GM21515 (cell line): ENCODE measurements at regions not wholly inside any gene's neighbourhood (a gene's known extent, or its start where the extent isn't known, plus 50 kb on each side); places are given as distances from the start of the nearest gene placed in this dataset.

ENCODE experiments used
- ATAC-seq: cut with Tn5 transposase; IDR thresholded peaks from one replicate; pipeline ENCODE4 v1.9.1; 2021; ENCODE audit not compliant: unreplicated experiment

DNA sequence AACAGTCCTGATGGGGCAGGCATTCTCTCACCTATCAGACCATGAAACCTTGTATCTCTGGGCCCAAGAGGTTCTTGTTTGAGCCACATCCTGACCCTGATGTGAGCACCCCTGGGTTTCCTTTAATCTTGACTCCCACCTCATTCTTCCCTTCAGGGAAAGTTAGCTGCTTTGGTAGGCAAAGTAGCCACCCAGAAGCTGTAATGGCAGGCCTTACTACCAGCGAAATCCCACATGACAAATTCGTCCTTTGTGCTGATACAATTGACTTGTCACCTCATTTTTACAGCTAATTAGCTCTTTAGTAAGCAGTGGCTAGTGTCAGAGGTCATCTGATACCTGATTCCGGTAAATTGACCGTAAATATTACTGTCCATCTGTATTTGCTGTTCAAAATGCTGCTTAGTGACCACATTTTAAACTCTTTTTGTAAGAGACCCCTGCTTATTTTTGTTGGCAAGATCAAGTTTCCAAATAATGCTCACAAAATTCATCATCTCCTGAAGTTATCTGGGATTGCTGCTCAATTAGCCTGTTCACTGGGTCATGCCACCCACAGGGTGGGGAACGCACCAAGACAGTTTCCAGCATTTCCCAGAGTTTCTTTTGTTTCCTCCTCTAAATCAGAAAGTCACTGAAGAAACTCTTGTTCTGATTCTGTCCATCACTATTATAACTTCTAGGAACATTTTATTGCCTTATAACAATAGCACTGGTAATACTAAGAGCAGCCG is 329.7 kb downstream of the GPAT3 start:
- no peak for ATAC-seq

DNA sequence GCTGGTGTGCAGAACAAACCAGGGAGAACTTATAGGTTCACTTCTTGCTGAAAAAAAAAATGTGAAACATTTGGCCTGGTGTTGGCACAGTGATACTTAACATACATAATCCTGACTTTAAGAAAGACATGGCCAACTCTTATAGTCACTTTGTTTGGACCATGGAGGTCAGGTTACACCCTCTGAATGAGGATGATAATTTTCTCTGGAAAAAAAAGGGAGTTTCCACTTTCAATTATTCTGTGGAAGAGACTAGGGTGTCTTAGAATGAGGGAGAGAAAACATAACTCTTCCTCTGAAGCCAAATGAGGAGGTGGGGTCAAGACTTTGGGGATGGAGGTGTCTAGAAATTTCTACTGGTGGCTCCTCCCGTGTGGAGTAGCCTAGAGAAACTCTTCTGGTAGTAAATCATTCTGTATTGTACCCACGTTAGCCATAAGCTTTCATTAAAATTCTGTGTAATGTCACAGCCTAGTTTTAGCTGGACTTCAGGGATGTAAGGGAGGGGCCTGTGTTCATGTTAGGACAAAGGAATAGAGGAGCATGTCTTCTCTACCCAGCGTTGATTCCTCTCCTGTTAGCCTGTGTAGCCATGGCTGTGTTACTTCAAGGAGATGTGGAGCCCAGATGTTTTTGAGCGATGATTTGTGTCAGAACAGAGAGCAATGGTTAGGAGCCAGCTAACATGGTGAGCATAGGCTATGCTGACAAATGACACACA is 328.3 kb downstream of the GPAT3 start:
- ATAC-seq, result no peak

DNA sequence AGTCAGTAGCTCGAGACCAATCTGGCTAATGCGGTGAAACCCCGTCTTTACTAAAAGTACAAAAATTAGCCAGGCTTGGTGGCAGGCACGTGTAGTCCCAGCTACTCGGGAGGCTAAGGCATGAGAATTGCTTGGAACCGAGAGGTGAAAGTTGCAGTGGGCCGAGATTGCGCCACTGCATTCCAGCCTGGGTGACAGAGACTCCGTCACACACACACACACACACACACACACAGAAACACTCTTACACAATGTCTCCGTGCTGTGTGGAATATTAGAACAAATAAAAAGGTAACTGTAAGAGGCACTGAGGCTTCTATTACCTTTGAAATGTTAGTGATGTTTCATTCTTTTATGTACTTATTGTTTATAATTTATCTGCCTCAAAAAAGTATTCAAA is 326.6 kb downstream of the GPAT3 start:
- no peak for ATAC-seq

DNA sequence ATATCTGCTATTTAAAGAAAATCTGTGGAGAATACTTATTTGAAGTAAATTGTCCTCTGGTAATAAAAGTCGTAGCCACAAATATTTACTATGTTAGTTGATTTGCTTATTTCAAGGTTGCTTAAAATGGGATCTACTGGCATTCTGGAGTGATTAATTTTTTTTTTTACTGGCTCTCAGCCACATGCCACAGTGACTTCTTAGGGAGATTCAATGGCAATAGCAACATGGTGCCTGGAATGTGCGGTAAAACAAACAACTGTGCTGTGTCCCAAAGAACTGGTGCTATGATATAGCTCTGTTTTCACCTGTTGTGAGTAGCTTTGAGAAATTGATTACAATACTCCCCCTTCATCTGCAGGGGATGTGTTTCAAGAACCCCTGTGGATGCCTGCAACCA is 324.3 kb downstream of the GPAT3 start:
- ATAC-seq, result no peak

DNA sequence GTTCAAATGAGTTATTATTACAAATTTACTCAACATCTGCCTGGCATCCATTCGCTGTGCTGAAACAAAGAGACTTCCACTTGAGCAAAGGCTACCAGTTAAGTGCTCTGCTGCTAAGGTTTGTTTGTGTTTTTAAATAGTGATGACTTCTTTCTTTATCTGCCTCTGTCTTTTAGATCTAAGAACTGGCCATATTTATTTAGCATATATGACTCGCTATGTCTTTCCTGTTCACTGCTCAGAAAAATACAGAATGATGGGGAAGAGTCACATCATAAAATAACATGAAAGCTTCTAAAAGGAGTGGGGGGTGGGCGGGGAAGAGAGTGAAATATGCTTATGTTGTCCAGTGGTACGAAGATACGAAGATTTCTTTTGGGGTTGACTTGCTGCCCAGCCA is 322.2 kb downstream of the GPAT3 start:
- no peak for ATAC-seq

DNA sequence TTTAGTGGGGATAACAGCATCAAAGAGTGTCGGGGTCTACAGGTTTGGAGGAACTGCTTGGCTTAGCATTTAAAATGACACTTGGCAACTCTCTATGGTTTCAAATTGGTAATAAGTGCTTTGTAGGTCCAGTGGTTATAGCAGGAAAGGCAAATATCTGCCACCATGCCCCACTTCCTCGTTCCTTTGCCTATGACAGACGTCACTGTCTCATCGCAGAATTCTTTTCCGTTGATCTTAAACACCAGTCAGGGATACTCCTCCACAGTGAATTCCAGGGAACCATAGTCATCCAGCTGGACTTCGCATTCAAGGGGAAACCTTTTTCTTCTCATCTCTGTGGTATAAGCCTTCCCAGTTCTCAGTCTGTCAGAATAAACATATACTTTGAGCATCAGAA is 319.1 kb downstream of the GPAT3 start:
- no peak for ATAC-seq

DNA sequence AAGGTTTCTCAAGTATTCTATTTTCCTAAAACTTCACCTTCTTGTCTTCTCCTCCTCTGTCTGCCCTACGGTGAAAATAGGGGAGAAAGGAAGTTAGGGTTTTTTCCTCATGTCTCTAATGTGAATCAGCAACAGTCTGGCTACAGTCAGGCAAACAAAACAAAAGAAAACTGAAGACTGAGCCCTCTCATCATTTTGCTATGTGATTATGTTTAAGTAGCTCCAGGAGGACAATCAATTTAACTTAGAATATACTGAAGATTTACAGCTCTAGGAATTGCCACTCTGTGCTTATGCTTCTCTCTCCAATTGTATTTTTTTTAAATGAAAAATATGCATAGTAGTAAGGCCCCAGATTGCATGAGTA is 316.2 kb downstream of the GPAT3 start:
- no peak for ATAC-seq

DNA sequence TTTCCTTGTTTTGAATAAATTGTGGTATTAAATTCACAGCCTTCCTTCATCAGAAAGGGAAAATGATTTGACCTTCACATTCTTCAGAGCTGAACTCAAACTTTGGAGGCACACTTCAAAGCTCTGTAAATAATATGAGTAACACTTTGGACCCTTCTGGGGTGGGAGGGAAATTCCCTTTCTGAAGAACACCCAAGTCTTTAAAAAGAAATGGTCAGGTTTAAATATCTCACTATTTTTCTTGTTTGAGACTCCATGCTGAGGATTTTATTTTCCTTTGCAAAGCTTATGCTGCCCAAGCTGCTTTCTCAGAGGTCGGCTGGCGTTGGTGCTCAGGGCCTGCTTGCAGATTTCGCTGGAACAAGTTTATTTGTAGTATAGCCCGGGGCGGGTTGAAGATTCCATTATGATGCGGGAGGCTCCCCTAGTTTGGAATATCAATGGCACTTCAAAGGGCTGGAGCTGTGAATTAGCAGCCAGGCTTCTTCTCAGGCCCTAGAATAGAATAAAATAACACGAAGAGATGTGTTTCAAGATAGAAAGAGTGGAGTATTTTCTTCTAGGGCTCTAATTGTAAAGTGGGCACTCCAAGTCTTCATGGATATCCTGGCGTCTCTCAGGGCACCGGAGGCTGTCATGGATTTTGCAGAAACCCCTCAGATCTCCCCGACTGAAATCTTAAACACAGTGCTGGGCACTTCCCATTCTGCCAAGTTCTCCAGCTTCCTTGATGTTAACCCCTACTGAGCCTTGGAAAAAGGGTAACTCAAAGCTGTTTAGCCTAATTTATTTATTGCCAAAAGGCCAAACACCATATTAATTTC is 315.6 kb downstream of the GPAT3 start:
- ATAC-seq, result no peak

DNA sequence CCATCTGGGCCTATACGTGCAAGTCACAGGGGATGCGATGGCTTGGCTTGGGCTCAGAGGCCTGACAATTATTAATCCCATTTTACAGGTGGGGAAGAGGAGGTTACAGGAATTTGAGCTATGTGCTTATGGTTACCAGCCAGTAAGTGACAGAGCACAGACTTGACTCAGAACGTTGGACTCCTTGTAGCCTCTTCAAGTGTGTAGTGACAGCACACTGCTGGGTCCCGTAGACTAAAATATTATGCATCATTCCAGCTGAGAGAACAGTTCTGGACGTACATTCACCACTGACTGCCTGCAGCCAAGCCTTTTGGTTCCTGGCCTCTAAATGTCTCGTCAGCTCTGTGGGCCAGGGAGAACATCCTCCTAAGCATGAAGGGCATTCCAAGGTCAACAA is 314.5 kb downstream of the GPAT3 start:
- ATAC-seq, result no peak

DNA sequence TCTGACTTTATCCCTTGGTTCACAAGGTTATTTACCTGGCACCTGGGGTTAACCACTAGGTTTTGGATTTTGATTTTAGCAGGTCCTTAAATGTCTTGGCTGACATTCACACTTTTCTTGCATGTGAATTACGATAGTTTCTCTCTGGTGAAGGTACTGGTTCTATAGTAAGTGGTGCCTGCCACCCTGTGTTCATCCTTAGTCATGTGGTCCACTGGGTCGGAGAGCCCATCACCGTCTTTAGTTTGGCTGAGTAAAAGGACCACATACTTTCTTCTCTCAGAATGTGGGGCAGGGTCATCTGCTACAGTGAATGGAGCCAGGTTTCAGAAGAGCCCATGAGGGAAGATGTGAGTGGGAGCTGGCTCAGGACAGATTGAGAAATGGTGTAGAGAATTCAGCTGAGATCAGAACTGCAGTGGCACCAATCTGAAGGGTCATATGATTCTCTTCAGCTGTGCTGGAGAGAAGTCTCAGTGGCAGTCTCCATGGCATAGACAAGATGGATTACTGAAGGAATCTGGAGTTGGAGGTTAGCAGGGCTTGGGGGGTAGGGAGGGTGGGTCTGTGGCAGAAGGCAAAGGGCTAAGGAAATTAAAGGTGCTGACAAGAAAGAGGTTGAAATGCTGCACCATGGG is 310.4 kb downstream of the GPAT3 start:
- ATAC-seq, result no peak

DNA sequence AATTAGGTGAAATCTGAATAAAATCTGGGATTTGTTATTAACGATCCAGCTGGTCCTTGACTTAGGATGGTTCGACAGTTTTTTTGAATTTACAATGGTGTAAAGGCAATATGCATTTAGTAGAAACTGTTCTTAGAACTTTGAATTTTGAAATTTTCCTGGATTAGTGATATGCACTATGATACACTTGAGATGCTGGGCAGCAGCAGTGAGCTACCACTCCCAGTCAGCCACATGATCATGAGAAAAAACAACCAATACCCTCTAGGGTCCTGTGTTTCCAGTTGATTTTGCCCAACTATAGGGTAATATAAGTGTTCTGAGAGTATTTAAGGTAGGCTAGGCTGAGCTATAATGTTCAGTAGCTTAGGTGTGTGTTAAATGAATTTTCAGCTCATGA is 303.7 kb downstream of the GPAT3 start:
- ATAC-seq, result no peak

DNA sequence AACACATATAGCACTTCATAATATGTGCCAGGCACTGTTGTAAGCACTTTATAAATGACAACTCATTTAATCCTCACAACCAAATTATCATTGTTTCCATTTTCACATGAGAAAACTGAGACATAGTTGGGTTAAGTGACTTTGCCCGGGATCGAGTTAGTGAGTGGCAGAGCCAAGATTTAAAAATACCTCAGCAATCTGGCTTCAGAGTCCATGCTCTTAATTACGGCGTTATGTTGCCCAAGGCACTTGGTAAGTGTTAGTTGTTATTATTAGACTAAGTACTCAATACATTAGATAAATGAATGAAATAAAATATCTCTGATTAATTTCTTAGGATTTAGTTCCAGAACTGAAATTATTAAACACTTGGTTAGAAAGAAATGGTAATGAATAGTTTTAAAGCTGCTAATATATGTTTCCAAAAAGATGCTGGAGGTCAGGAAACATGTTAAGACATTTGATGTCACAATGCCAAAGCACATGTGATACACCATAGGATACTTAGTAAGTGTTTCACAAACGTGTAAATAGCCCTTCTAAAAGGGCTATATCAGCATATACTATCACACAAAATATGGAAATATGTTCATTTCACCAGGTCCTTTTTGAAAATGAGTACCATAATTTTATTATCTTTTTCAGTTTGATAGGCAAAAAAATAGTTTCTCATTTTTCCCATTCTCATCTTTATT is 301.9 kb downstream of the GPAT3 start:
- no peak for ATAC-seq

DNA sequence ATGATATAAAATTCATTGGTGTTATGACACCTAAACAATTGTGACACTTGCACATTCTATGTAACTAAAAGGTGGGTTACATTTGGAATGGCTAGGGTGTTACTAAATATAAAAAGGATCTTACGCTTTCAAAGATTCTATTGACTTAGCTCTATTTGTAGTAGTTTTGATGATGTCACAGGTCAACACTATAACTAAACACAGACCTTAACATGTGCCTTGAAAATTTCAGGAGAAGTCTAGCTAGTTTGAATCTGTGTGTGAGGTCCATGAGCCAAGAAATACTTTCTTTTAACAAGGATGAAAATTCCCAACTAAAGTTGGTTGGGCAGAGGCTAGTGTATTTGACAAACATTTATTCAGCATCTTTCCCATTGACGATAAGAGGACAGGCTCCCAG is 298.0 kb downstream of the GPAT3 start:
- no peak for ATAC-seq

DNA sequence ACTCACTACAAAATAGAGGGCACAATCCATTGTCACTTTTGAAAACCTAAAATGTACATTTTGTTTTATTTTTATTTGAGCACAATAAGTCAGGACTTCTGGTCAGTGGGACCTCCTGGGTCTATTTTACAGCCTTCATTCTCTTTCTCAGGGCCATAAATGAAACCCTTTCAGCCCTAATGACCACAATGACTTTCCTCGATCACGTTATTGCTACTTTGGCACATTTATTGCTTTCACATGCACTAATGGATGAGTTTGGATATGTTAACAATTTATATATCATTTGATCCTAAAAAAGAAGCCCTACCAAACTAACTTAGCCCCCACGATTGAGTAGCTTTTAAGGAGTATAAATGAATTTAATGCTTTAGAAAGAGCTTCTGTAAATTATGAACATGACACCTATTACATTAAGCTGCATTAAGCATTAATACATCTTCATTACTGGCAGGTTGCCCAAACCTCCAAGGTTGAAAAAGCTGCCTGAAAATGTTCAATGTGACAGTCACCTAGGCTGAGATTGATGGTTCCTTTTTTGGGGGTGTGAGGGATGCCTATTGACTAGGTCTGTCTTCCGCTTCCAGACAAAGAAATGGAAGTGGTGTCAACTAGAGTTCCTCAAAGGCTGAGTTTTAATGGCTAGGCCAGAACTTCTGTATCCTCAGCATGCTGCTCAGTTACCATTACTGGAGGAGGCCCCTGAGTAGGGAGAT is 296.4 kb downstream of the GPAT3 start:
- ATAC-seq, result no peak

DNA sequence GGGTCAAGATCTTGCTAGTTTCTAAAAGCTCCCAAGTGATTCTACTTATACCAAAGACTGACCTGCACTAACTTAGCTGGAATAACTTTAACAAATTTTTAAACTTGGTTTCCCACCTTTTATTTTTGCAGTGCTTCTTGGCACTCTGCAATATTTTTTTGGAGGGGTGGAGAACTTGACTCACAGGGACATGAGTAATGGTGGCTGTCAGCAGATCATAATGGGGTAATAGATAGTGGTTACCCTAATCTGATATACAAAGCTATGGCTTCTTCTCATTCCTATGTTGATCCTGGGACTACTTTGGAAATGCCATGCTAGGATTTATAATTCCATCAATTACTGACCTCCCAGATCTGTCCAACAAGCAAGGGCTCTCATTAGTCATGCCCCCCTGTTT is 295.7 kb downstream of the GPAT3 start:
- ATAC-seq, result no peak

DNA sequence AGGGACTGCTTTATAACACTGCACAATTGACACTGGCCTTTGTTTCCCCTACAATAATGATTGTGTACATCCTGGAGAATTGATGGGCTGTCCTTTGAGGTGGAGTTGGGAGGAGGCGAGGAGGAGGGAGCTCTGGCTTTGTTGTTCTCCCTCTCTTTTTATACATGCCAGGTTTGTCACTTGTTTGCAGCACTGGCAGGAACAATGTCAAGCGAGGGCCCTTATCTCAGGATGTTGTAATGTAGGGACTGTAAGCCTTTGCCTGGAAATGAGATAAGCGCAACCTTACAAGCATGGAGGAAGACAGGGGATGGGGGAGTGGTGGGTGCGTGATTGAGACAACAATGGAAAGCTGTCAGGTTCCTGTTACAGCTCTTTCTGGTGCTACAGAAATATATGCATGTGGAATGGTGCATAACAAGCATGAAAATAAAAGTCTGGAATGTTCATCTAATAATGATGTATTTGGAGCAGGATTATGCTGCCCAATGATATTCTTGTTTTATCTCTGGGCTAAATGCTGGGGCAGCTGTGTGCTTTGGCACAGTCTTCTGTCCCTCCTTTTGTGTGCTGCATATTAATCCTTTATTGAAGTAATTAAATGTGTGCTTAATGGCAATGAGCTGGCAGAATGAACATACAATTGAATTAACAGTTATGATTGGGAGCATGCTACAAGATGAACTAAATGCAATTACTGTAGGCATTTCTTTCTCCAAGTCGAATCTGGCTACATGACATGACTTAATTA is 294.4 kb downstream of the GPAT3 start:
- no peak for ATAC-seq

DNA sequence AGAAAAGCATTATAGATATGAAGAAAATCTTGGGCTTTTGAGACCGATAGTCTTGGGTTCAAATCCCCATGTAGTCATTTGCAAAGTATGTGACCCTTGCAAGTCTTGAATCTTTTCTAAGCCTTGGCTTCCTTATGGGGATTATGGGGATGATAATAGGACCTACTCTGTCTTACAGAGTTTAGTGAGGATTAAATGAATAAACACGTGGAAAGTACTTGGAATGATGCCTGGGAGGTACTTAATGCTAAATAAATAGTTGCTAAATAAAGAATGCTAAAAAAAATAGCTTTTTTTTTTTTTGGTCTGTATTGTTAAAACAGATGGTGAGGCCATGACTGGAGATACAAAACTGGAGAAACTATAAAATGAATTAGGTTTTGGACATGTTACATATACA is 292.7 kb downstream of the GPAT3 start:
- no peak for ATAC-seq

DNA sequence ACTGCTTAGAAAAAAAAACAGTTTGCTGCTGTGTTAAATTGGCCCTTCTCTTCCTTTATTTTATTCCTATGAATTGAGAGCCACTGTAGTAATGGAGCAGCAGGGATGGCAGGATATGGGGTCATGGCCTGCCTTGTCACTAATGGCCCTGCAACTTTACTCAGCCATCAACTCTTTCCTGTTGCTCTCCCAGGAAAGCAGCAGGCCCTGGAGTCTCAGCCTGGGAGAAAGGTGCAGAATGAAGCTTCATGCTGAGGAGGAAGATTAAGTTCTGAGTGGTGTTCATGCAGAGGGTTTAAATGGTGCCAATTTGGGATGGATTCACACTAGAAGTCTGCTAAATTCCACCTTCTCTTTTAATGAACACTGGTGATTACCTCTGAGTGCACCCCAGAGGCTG is 285.6 kb downstream of the GPAT3 start:
- ATAC-seq, result no peak

DNA sequence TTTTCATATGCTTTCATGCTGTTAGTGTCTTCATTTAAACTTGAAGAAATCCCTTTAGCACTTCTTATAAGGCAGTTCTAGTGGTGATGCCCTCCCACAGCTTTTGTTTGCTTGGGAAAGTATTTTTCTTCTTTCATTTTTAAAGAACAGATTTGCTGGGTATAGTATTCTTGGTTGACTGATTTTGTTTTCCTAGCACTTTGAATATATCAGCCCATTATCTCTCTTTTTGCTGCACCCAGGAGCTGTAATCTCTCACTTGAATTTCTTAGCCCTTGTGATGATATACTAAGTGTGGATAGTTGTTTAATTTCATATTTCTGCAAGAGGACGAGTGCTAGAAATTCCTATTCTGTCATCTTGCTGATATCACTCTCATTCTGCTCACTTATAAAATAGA is 283.7 kb downstream of the GPAT3 start:
- no peak for ATAC-seq

DNA sequence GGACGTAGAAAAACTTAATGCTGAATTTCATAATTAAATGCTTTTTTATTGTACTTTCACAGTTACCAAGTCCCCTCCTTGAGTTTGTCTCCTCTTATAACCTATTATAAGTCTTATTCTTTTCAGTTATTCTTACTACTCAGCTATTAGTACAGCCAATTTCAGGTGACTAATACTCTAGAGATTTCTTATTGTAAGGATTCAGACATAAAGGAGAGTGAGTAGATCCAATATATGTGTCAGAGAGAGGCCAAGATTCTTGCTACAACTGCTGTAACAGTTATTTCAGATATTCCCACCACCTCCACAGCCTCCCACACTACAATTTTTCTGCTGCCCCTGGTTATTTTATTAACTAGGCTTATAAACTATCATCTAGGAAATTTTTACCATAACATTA is 274.5 kb downstream of the GPAT3 start:
- ATAC-seq, result no peak
